ENCODE measurements at regions not wholly inside any gene's neighbourhood (a gene's known extent, or its start where the extent isn't known, plus 50 kb on each side); places are given as distances from the start of the nearest gene placed in this dataset.

DNA sequence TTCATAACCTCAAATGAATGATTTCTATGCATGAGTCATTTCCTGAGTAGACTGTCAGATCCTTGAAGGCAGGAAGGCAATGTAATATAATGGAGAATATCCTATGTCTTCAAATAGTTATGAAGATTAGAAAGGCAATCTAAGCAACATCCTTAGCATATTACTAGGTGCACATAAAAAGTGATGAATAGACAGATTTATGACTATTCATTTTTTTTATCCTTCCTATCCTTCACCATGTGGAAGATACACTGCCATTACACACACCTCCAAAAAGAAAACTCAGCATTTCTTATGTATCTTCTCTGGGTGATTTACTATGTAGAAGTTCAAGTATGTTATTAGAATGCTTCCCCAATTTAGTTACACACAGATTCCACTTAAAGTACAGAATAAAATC, 126.4 kb upstream of the MAF start:
- Histone ChIP-seq H3K27me3 (no peaks in the 10 kb centered on the region), H3K27ac (no peak overlapping the region), H3K4me1 (peaks cover 0 to 2% (median 0%) of the 10 kb centered on the region in 3 donors), H3K9me3 (no peaks in the 10 kb centered on the region), H3K36me3 (no peaks in the 10 kb centered on the region), H3K4me3 (no peak overlapping the region)
- no peak for ATAC-seq
- TF ChIP-seq POLR2AphosphoS5 (IDR thresholded peaks at IDR 0.05) (no peak), POLR2A (IDR thresholded peaks at IDR 0.05) (no peak), EP300 (IDR thresholded peaks at IDR 0.05) (no peak)
- TF ChIP-seq, protein P1, sequence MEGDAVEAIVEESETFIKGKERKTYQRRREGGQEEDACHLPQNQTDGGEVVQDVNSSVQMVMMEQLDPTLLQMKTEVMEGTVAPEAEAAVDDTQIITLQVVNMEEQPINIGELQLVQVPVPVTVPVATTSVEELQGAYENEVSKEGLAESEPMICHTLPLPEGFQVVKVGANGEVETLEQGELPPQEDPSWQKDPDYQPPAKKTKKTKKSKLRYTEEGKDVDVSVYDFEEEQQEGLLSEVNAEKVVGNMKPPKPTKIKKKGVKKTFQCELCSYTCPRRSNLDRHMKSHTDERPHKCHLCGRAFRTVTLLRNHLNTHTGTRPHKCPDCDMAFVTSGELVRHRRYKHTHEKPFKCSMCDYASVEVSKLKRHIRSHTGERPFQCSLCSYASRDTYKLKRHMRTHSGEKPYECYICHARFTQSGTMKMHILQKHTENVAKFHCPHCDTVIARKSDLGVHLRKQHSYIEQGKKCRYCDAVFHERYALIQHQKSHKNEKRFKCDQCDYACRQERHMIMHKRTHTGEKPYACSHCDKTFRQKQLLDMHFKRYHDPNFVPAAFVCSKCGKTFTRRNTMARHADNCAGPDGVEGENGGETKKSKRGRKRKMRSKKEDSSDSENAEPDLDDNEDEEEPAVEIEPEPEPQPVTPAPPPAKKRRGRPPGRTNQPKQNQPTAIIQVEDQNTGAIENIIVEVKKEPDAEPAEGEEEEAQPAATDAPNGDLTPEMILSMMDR (IDR thresholded peaks at IDR 0.05), result no peak

DNA sequence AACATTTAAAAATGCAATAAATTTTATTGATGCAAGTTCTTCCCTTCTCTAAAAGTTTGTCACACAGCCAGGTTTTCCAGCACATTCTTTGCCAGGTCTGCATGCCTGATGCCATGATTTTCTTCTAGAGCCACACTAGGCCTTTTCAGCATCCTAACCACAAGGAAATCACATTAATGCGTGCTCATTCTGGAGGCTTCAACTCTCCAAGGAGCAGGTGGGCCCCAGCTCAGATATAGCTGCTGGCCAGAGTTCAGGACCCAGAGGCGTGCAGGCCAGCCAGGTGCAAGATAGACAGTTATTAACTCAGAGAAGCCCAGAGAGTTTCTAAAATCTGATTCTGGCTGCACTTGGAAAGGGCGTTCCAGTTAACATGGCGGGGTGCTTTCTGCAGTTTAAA, 124.5 kb upstream of the MAF start:
- no peak for TF ChIP-seq POLR2AphosphoS5 (IDR thresholded peaks at IDR 0.05)
- no peak for TF ChIP-seq EP300 (IDR thresholded peaks at IDR 0.05)
- TF ChIP-seq POLR2A (IDR thresholded peaks at IDR 0.05), result no peak
- TF ChIP-seq, protein P1 (IDR thresholded peaks at IDR 0.05), result no peak
- WGBS, 2 donors (ENCODE audit: low coverage in 1 of 2), result 100% methylated on average over 1 to 2 of the region's 4 CpGs
- Histone ChIP-seq H3K4me1 (peaks cover 0 to 18% (median 8%) of the 10 kb centered on the region in 3 donors), H3K27ac (no peak overlapping the region), H3K27me3 (no peaks in the 10 kb centered on the region), H3K9me3 (no peaks in the 10 kb centered on the region), H3K36me3 (no peaks in the 10 kb centered on the region), H3K4me3 (no peak overlapping the region)
- ATAC-seq, result no peak

DNA sequence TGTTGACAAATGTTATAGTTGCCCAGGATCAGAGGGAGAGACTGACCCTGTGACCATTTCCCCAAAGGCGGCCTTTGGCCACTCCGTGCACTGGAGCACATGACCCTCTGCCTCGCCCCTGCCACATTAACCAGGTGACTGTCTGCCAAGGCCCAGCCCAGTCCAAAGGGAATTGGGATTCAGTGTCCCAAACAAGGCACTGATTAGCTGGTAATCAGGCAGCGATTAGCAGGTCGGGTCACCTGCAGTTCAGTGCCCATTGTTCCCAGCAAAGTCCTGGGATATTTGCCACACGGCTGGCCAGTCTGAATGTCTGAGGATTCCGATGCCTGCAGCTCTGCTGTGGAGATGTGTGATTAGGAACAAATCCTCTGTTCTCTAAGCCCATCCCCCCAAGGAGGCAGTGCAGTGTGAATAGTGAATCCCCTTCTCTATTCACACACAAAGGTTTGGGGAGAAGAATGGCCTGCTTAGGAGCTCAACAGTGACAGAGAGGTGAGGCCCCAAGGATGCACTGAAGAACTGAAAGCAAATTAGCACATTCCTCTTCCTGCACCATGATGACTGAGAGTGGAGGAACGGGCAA, 123.1 kb upstream of the MAF start:
- 84 to 90% methylated on average over 1 to 6 of the region's 8 CpGs for WGBS, 2 donors (ENCODE audit: low coverage in 1 of 2)
- TF ChIP-seq EP300 (IDR thresholded peaks at IDR 0.05) (no peak), POLR2A (IDR thresholded peaks at IDR 0.05) (no peak), POLR2AphosphoS5 (IDR thresholded peaks at IDR 0.05) (no peak)
- TF ChIP-seq, protein P1 (IDR thresholded peaks at IDR 0.05), result no peak
- no peaks in the 10 kb centered on the region for H3K36me3 ChIP-seq
- H3K27ac ChIP-seq, result no peak overlapping the region
- H3K4me3 ChIP-seq, result no peak overlapping the region
- no peak for ATAC-seq
- no peaks in the 10 kb centered on the region for H3K9me3 ChIP-seq
- H3K4me1 ChIP-seq, result peaks cover 0 to 18% (median 8%) of the 10 kb centered on the region in 3 donors
- H3K27me3 ChIP-seq, result no peaks in the 10 kb centered on the region

DNA sequence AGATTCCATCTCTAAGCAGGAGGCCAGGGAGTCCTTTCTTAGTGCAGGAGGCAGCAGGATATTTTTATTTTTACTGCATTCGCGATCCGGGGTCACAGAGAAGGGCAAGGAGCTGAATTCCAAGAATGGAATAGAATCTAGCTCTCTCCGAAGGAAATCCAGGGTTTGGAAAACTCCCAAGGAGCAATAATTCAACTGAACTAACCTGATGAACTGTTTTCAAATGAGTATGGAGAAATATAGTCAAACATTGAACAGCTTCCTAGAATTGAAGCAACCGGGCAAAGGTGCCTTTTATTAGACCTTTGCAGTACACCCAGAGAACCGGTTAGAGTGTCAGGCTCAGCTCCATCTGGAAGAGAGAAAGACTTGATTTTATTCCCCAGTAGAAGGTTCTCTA, 120.7 kb upstream of the MAF start:
- 27 to 28% methylated on average over 6 of the region's 6 CpGs for WGBS, 2 donors (ENCODE audit: low coverage in 1 of 2)
- no peak for ATAC-seq
- peak overlapping the region in 1 of 4 donors; percentile 19 for H3K27ac ChIP-seq
- H3K36me3 ChIP-seq, result no peaks in the 10 kb centered on the region
- peaks cover 0 to 18% (median 8%) of the 10 kb centered on the region in 3 donors for H3K4me1 ChIP-seq
- TF ChIP-seq EP300 (IDR thresholded peaks at IDR 0.05) (no peak), POLR2AphosphoS5 (IDR thresholded peaks at IDR 0.05) (peak; percentile 44)
- H3K27me3 ChIP-seq, result no peaks in the 10 kb centered on the region
- H3K4me3 ChIP-seq, result no peak overlapping the region
- no peaks in the 10 kb centered on the region for H3K9me3 ChIP-seq

DNA sequence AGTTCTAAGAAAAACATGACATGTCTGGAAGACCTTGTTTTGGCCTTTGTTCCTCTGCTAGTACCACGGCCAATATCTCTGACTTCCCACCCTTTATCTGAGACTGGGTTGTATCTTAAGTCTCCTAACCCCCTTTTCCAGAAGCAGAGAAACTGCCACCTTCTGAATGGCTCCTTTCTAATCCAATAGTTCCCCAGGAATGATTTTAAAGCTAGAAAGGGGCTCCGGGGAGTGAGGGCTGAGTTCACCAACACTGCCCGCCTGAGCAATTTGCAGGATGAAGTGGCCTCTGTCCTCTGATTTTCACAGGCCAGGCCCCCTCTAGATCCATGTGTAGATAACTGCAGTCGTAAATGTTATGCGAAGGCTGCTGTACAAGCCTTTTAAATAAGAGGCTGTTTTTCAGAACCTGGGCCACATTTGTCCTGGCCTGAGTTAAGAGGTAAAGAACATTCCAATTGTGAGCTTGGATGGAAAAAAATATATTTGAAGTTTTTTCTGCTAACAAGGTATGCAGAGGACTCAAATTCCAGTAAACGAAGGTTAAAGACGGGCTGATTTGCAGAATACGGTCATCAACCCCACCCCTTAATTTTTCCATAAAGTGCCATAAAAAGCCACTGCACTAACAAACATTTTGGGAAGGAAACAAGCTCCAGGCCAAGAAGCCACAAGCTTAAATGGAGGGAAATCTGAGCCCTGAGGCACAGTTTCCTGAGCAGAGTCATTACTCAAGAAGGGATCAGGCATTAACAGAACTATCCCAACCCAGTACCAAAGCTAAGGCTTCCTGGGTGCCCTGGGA, 117.0 kb upstream of the MAF start:
- 47 to 80% methylated on average over 3 to 6 of the region's 8 CpGs for WGBS, 2 donors (ENCODE audit: low coverage in 1 of 2)
- no peaks in the 10 kb centered on the region for H3K9me3 ChIP-seq
- peaks cover 4 to 23% (median 8%) of the 10 kb centered on the region in 3 donors for H3K4me1 ChIP-seq
- ATAC-seq, result no peak
- TF ChIP-seq EP300 (IDR thresholded peaks at IDR 0.05) (no peak), POLR2A (IDR thresholded peaks at IDR 0.05) (no peak)
- H3K27ac ChIP-seq, result no peak overlapping the region
- no peaks in the 10 kb centered on the region for H3K36me3 ChIP-seq
- H3K4me3 ChIP-seq, result no peak overlapping the region
- H3K27me3 ChIP-seq, result no peaks in the 10 kb centered on the region
